RWPE2 (cell line): ENCODE measurements at regions not wholly inside any gene's neighbourhood (a gene's known extent, or its start where the extent isn't known, plus 50 kb on each side); places are given as distances from the start of the nearest gene placed in this dataset.

ENCODE experiments used
- ATAC-seq: fragments of 200-7000 bp; cut with Tn5 transposase; 3 replicates; pipeline ENCODE4 v1.9.1; 2021; ENCODE audit warnings: low read depth
- DNase-seq: peaks from one replicate; pipeline ENCODE4 v3.0.0-alpha.2; 2020; ENCODE audit warnings: low spot score
- H3K27ac ChIP-seq: fragments of 450-650 bp; 2 replicates; pipeline ENCODE4 v1.5.1; 2017; ENCODE audit warnings: mild to moderate bottlenecking; ENCODE audit not compliant: poor library complexity, severe bottlenecking
- H3K27me3 ChIP-seq: fragments of 250-450 bp; sonication (Bioruptor Pico); 2 replicates; pipeline ENCODE4 v1.5.1; 2021; ENCODE audit warnings: mild to moderate bottlenecking, moderate library complexity; ENCODE audit not compliant: insufficient read depth, poor library complexity, severe bottlenecking
- H3K36me3 ChIP-seq: fragments of 250-450 bp; sonication (Bioruptor Pico); 2 replicates; pipeline ENCODE4 v1.5.1; 2020; ENCODE audit warnings: low read depth, mild to moderate bottlenecking, moderate library complexity
- H3K4me1 ChIP-seq: fragments of 250-450 bp; sonication (Bioruptor Pico); 2 replicates; pipeline ENCODE4 v1.5.1; 2021; ENCODE audit warnings: mild to moderate bottlenecking, moderate library complexity; ENCODE audit not compliant: insufficient read depth, poor library complexity, severe bottlenecking
- H3K4me3 ChIP-seq: fragments of 250-450 bp; sonication (Bioruptor Pico); 2 replicates; pipeline ENCODE4 v1.5.1; 2021; ENCODE audit warnings: mild to moderate bottlenecking, moderate library complexity; ENCODE audit not compliant: severe bottlenecking
- H3K9me3 ChIP-seq: fragments of 250-450 bp; sonication (Bioruptor Pico); 2 replicates; pipeline ENCODE4 v1.5.1; 2021; ENCODE audit warnings: mild to moderate bottlenecking, moderate library complexity; ENCODE audit not compliant: severe bottlenecking
- TF ChIP-seq, protein P1 (sequence below): fragments of 450-650 bp; IDR thresholded peaks from one replicate; pipeline ENCODE4 v1.5.1; 2017; ENCODE audit warnings: mild to moderate bottlenecking, moderate library complexity; ENCODE audit not compliant: poor library complexity, severe bottlenecking

DNA sequence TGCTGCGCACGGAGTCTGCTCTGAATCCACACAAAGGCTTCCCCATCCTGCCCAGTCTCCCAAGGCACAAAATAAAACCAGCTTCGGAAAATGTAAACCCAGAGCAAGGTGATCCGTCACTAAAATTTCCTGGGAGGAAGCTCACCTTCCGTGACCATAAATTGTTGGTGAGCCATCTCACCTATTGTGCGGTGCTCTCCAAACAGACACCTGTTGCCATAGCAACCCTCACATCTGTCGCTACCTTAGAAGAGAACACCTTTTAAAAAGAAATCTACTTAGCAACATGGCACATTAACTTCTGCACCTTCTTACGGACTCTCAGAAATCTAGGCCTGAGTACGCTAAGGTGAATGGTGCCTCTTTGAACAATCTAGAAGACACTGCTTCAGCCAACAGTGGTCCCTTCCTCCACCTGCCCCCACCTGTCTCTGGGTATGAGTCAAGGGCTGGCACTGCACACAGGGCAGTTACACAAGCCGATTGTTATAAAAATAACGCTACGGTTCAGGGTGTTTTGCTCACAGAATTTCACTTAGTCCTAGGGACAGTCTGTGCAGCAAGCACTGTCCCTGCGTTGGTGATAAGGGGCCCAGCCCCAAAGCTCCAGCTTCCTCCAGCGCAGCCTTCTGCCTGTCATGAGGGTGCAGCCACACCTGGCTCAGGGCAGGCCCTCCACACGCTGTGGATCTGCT is 114.9 kb upstream of the ID2 start:
- TF ChIP-seq, protein P1, sequence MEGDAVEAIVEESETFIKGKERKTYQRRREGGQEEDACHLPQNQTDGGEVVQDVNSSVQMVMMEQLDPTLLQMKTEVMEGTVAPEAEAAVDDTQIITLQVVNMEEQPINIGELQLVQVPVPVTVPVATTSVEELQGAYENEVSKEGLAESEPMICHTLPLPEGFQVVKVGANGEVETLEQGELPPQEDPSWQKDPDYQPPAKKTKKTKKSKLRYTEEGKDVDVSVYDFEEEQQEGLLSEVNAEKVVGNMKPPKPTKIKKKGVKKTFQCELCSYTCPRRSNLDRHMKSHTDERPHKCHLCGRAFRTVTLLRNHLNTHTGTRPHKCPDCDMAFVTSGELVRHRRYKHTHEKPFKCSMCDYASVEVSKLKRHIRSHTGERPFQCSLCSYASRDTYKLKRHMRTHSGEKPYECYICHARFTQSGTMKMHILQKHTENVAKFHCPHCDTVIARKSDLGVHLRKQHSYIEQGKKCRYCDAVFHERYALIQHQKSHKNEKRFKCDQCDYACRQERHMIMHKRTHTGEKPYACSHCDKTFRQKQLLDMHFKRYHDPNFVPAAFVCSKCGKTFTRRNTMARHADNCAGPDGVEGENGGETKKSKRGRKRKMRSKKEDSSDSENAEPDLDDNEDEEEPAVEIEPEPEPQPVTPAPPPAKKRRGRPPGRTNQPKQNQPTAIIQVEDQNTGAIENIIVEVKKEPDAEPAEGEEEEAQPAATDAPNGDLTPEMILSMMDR = no peak
- H3K4me1 ChIP-seq = no peaks in the 10 kb centered on the region
- ATAC-seq (0 out of 3 replicates have a peak, but pooled peaks have one; percentile 23), DNase-seq (no peak)
- H3K27ac ChIP-seq = no peak overlapping the region
- H3K27me3 ChIP-seq = no peaks in the 10 kb centered on the region
- H3K9me3 ChIP-seq = no peaks in the 10 kb centered on the region
- no peak overlapping the region for H3K4me3 ChIP-seq
- no peaks in the 10 kb centered on the region for H3K36me3 ChIP-seq

GRCh38 chr2:8567469-8568260 is 114.2 kb upstream of the ID2 start:
- H3K9me3 ChIP-seq = no peaks in the 10 kb centered on the region
- no peaks in the 10 kb centered on the region for H3K4me1 ChIP-seq
- H3K4me3 ChIP-seq = no peak overlapping the region
- TF ChIP-seq, protein P1 = no peak
- no peak overlapping the region for H3K27ac ChIP-seq
- H3K36me3 ChIP-seq = no peaks in the 10 kb centered on the region
- H3K27me3 ChIP-seq = no peaks in the 10 kb centered on the region
- ATAC-seq (no peak), DNase-seq (no peak)

DNA sequence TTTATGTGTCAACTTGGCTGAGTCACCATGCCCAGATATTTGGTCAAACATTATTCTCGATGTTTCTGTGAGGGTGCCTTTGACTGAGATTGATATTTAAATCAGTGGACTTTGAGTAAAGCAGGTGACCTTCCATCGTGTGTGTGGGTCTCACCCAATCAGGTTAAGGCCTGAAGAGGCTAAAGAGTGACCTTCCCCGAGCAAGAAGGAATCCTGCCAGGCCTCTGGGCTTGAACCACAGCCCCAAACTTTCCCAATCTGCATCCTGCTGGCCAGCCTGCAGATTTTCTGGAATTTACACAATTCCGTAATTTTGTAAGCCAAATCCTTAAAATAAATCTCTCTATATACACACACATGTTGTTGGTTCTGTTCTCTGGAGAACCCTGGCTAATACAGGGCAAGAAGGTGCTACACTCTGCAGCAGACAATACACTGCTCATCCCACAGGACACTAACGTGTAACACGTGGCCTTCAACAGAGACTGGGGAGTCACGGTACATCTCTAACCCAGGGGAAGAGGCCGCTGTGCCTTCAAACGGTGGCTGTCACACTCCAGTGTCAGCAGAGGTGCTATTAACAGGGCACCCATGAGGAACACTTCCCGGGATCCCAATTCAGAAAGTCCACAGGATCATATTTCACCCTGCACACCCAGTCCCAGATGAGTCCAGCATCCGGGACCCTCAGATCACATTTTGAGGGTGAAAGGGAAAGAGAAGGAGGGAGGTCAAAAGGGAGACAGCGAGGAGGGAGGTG is 113.1 kb upstream of the ID2 start:
- Histone ChIP-seq H3K9me3 (no peaks in the 10 kb centered on the region), H3K36me3 (no peaks in the 10 kb centered on the region), H3K4me3 (no peak overlapping the region), H3K27me3 (no peaks in the 10 kb centered on the region), H3K4me1 (no peaks in the 10 kb centered on the region), H3K27ac (no peak overlapping the region)
- DNase-seq (no peak), ATAC-seq (no peak)
- TF ChIP-seq, protein P1 = no peak

GRCh38 chr2:8569332-8569930 is 112.4 kb upstream of the ID2 start:
- Histone ChIP-seq H3K27ac (no peak overlapping the region), H3K9me3 (no peaks in the 10 kb centered on the region), H3K4me3 (no peak overlapping the region), H3K4me1 (no peaks in the 10 kb centered on the region), H3K27me3 (no peaks in the 10 kb centered on the region), H3K36me3 (no peaks in the 10 kb centered on the region)
- DNase-seq (no peak), ATAC-seq (no peak)
- TF ChIP-seq, protein P1 = no peak
